ENCODE measurements at regions not wholly inside any gene's neighbourhood (a gene's known extent, or its start where the extent isn't known, plus 50 kb on each side); places are given as distances from the start of the nearest gene placed in this dataset.

GRCh38 chr4:164021947-164022346, 527.5 kb downstream of the TMA16 start:
- intact Hi-C loops (cut with DNase I; ENCODE audit: low total_unique reads): no loop called here
- no peak for DNase-seq (ENCODE audit: low spot score in 2 of 2)
- H3K4me3 ChIP-seq (ENCODE audit: low read depth, poor library complexity, severe bottlenecking): no peak overlapping the region
- no peak for TF ChIP-seq CTCF (IDR thresholded peaks at IDR 0.05)
- no peak for TF ChIP-seq POLR2A (IDR thresholded peaks at IDR 0.05)

GRCh38 chr4:164023214-164023613, 528.7 kb downstream of the TMA16 start:
- TF ChIP-seq POLR2A (IDR thresholded peaks at IDR 0.05): no peak
- TF ChIP-seq CTCF (IDR thresholded peaks at IDR 0.05): no peak
- intact Hi-C loops (cut with DNase I; ENCODE audit: low total_unique reads): no loop called here
- DNase-seq (ENCODE audit: low spot score in 2 of 2): no peak
- H3K4me3 ChIP-seq (ENCODE audit: low read depth, poor library complexity, severe bottlenecking): no peak overlapping the region

DNA sequence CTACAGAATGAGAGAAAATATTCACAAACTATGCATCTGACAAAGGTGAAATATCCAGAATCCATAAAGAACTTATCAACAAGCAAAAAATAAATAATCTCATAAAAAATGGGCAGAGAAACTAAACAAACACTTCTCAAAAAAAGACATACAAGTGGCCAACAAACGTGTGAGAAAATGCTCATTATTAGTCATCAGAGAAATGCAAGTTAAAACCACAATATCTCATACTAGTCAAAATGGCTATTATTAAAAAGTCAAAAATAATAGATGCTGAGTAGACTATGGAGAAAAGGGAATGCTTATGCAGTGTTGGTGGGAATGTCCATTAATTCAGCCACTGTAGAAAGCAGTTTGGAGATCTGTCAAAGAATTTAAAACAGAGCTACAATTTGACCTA, 533.3 kb downstream of the TMA16 start:
- 67 to 73% methylated on average over 1 of the region's 1 CpG for WGBS, 2 donors
- DNase-seq (ENCODE audit: low spot score in 2 of 2): no peak
- TF ChIP-seq CTCF (IDR thresholded peaks at IDR 0.05) (no peak), POLR2A (IDR thresholded peaks at IDR 0.05) (no peak)
- no peak overlapping the region for H3K4me3 ChIP-seq (ENCODE audit: low read depth, poor library complexity, severe bottlenecking)
- intact Hi-C loops (cut with DNase I; ENCODE audit: low total_unique reads): no loop called here

DNA sequence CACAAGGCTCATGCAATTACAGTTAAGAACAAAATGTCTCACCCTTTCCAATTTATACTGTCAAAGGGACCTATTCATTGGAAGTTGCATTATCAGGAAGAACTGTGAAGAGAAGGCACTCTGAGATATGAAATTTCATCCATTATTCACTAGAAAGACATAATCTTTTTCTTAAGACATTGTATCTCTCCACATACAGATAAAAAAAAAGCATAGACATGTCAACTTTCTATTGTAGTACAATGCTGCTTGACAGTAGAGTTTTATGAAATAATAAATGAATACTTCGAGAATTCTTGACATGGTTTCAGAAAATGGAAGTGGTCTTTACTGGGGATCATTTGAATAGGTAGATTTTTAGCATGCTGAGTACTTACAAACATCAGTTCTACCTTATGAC, 545.0 kb downstream of the TMA16 start:
- intact Hi-C loops (cut with DNase I; ENCODE audit: low total_unique reads): no loop called here
- DNase-seq (ENCODE audit: low spot score in 2 of 2): no peak
- no peak for TF ChIP-seq CTCF (IDR thresholded peaks at IDR 0.05)
- TF ChIP-seq POLR2A (IDR thresholded peaks at IDR 0.05): no peak
- H3K4me3 ChIP-seq (ENCODE audit: low read depth, poor library complexity, severe bottlenecking): no peak overlapping the region
- WGBS, 2 donors: 37 to 63% methylated on average over 1 of the region's 1 CpG

GRCh38 chr4:164056426-164057142, 562.1 kb downstream of the TMA16 start:
- intact Hi-C loops (cut with DNase I; ENCODE audit: low total_unique reads): no loop called here
- 84 to 90% methylated on average over 6 of the region's 6 CpGs for WGBS, 2 donors
- TF ChIP-seq CTCF (IDR thresholded peaks at IDR 0.05) (no peak), POLR2A (IDR thresholded peaks at IDR 0.05) (no peak)
- H3K4me3 ChIP-seq (ENCODE audit: low read depth, poor library complexity, severe bottlenecking): no peak overlapping the region
- DNase-seq (ENCODE audit: low spot score in 2 of 2): no peak
